Esophagus squamous epithelium (tissue), 5 donors: ENCODE measurements at regions not wholly inside any gene's neighbourhood (a gene's known extent, or its start where the extent isn't known, plus 50 kb on each side); places are given as distances from the start of the nearest gene placed in this dataset.

ENCODE experiments used
- DNase-seq: peaks from one replicate; lab custom pipeline; 2025; lab: John Stamatoyannopoulos, UW
- H3K27ac ChIP-seq, 4 donors: fragments of 200-600 bp; sonication (generic); one replicate each; pipeline ENCODE4 v1.5.1; 2016 to 2019; ENCODE audit warnings: mild to moderate bottlenecking in 1 of 4
- H3K27me3 ChIP-seq, 4 donors: fragments of 200-600 bp; sonication (generic); 1 replicate in 3 of 4; 2 replicates in 1 of 4; pipeline versions ENCODE4 v1.5.1 to v1.6.0; 2017 to 2021; ENCODE audit warnings: antibody characterized with exemption in 1 of 4
- H3K36me3 ChIP-seq, 3 donors: fragments of 200-600 bp; sonication (generic); one replicate each; pipeline ENCODE4 v1.5.1; 2016 to 2019
- H3K4me1 ChIP-seq, 3 donors: fragments of 200-600 bp; sonication (generic); one replicate each; pipeline ENCODE4 v1.5.1; 2017 to 2019
- H3K4me3 ChIP-seq, 4 donors: fragments of 200-600 bp; sonication (generic); 1 replicate in 3 of 4; 2 replicates in 1 of 4; pipeline ENCODE4 v1.5.1; 2016 to 2019; ENCODE audit warnings: mild to moderate bottlenecking in 2 of 4, moderate library complexity in 1 of 4
- H3K9me3 ChIP-seq, 3 donors: fragments of 200-600 bp; sonication (generic); one replicate each; pipeline ENCODE4 v1.5.1; 2016 to 2019
- CTCF ChIP-seq, 6 experiments: fragments of 450-650 bp in 4 of 6; fragments of 200-600 bp in 2 of 6; sonication (generic) in 2 of 6; IDR thresholded peaks; one replicate each; pipeline ENCODE4 v1.5.1; 2016 to 2019; ENCODE audit warnings: antibody characterized with exemption in 6 of 6, mild to moderate bottlenecking in 4 of 6, moderate library complexity in 4 of 6
- POLR2A ChIP-seq, 4 donors: fragments of 450-650 bp; IDR thresholded peaks; one replicate each; pipeline ENCODE4 v1.6.1; 2017; ENCODE audit warnings: antibody characterized with exemption in 4 of 4, mild to moderate bottlenecking in 4 of 4, moderate library complexity in 3 of 4
- WGBS, 2 donors: methylation state at CpG; one replicate each; pipeline ENCODE4 v1.1.5; 2018; 5-methylcytosine and 5-hydroxymethylcytosine counted together
- intact Hi-C: fragments of 100-400 bp; cut with DNase I; formaldehyde crosslinking; loops from one replicate; pipeline ENCODE4 v1.15.0; 2022
- donor health status: DM: yes; HTN: yes; CAD: no.

GRCh38 chr15:61748529-61748928 is 311.7 kb downstream of the VPS13C start:
- Histone ChIP-seq H3K4me3 (no peak overlapping the region), H3K36me3 (no peaks in the 10 kb centered on the region), H3K9me3 (no peaks in the 10 kb centered on the region), H3K4me1 (peaks cover 0 to 48% (median 8%) of the 10 kb centered on the region in 3 donors), H3K27me3 (no peaks in the 10 kb centered on the region), H3K27ac (peak overlapping the region in 2 of 4 donors; percentile 35 to 70)
- no peak for TF ChIP-seq POLR2A (IDR thresholded peaks at IDR 0.05)
- TF ChIP-seq CTCF (IDR thresholded peaks at IDR 0.05): no peak
- WGBS, 2 donors: 83 to 91% methylated on average over 2 of the region's 2 CpGs
- DNase-seq: no peak
- intact Hi-C loops: no loop called here

GRCh38 chr15:61746589-61746988 is 313.7 kb downstream of the VPS13C start:
- H3K27ac ChIP-seq: no peak overlapping the region
- H3K4me3 ChIP-seq: no peak overlapping the region
- no peak for TF ChIP-seq CTCF (IDR thresholded peaks at IDR 0.05)
- TF ChIP-seq POLR2A (IDR thresholded peaks at IDR 0.05): no peak
- H3K4me1 ChIP-seq: peaks cover 0 to 44% (median 8%) of the 10 kb centered on the region in 3 donors
- WGBS, 2 donors: 82 to 83% methylated on average over 2 of the region's 2 CpGs
- intact Hi-C loops: no loop called here
- no peaks in the 10 kb centered on the region for H3K9me3 ChIP-seq
- no peak for DNase-seq
- H3K36me3 ChIP-seq: no peaks in the 10 kb centered on the region
- H3K27me3 ChIP-seq: no peaks in the 10 kb centered on the region

- DNase-seq: no peak
- no peak for TF ChIP-seq POLR2A (IDR thresholded peaks at IDR 0.05)
- no peak for TF ChIP-seq CTCF (IDR thresholded peaks at IDR 0.05)
- no peak overlapping the region for H3K4me3 ChIP-seq
- intact Hi-C loops: no loop called here
- H3K27me3 ChIP-seq: no peaks in the 10 kb centered on the region
- H3K4me1 ChIP-seq: peaks cover 0 to 13% (median 0%) of the 10 kb centered on the region in 3 donors
- H3K27ac ChIP-seq: no peak overlapping the region
- WGBS, 2 donors: 83 to 87% methylated on average over 2 to 3 of the region's 3 CpGs
- no peaks in the 10 kb centered on the region for H3K36me3 ChIP-seq
- H3K9me3 ChIP-seq: no peaks in the 10 kb centered on the region
These were observed 316.8 kb downstream of the VPS13C start for GRCh38 chr15:61743345-61743909.

GRCh38 chr15:61742591-61742990 is 317.7 kb downstream of the VPS13C start:
- H3K27ac ChIP-seq: no peak overlapping the region
- TF ChIP-seq CTCF (IDR thresholded peaks at IDR 0.05) (no peak), POLR2A (IDR thresholded peaks at IDR 0.05) (no peak)
- no peak overlapping the region for H3K4me3 ChIP-seq
- no peaks in the 10 kb centered on the region for H3K9me3 ChIP-seq
- intact Hi-C loops: no loop called here
- H3K36me3 ChIP-seq: no peaks in the 10 kb centered on the region
- H3K27me3 ChIP-seq: no peaks in the 10 kb centered on the region
- peaks cover 0 to 4% (median 0%) of the 10 kb centered on the region in 3 donors for H3K4me1 ChIP-seq
- DNase-seq: no peak

GRCh38 chr15:61736790-61737189 is 323.5 kb downstream of the VPS13C start:
- intact Hi-C loops: no loop called here
- no peak for TF ChIP-seq CTCF (IDR thresholded peaks at IDR 0.05)
- no peak for TF ChIP-seq POLR2A (IDR thresholded peaks at IDR 0.05)

More at GRCh38 chr15:61736790-61737189, 323.5 kb downstream of the VPS13C start:
- DNase-seq: no peak
- H3K36me3 ChIP-seq: no peaks in the 10 kb centered on the region
- no peaks in the 10 kb centered on the region for H3K9me3 ChIP-seq
- no peak overlapping the region for H3K27ac ChIP-seq
- WGBS, 2 donors: 58 to 63% methylated on average over 1 of the region's 1 CpG
- no peak overlapping the region for H3K4me3 ChIP-seq
- H3K4me1 ChIP-seq: no peaks in the 10 kb centered on the region
- H3K27me3 ChIP-seq: peaks cover 0 to under 1% (median 0%) of the 10 kb centered on the region in 4 donors
